HAP-1 (cell line): ENCODE measurements at regions not wholly inside any gene's neighbourhood (a gene's known extent, or its start where the extent isn't known, plus 50 kb on each side); places are given as distances from the start of the nearest gene placed in this dataset.
A peak's percentile ranks its signal among the peaks of the same experiment; 100 is the strongest.

ENCODE experiments used
- DNase-seq, 2 experiments: peaks; one replicate each; pipeline ENCODE4 v3.0.0-alpha.2; 2016 to 2020; ENCODE audit warnings: low spot score in 2 of 2
- H3K27me3 ChIP-seq: fragments of 250-450 bp; sonication (Bioruptor Pico); 2 replicates; pipeline ENCODE4 v1.5.1; 2020; ENCODE audit warnings: low read depth, mild to moderate bottlenecking, moderate library complexity
- H3K36me3 ChIP-seq: fragments of 250-450 bp; sonication (Bioruptor Pico); replicated peaks from 2 replicates; pipeline ENCODE4 v1.5.1; 2020; ENCODE audit warnings: mild to moderate bottlenecking
- H3K4me1 ChIP-seq: fragments of 250-450 bp; sonication (Bioruptor Pico); 2 replicates; pipeline ENCODE4 v1.5.1; 2020; ENCODE audit warnings: mild to moderate bottlenecking
- H3K4me3 ChIP-seq: fragments of 250-450 bp; sonication (Bioruptor Pico); 2 replicates; pipeline ENCODE4 v1.5.1; 2020; ENCODE audit warnings: mild to moderate bottlenecking, moderate library complexity
- H3K9me3 ChIP-seq: fragments of 250-450 bp; sonication (Bioruptor Pico); 2 replicates; pipeline ENCODE4 v1.5.1; 2020; ENCODE audit warnings: mild to moderate bottlenecking, moderate library complexity
- in situ Hi-C: fragments of 300-500 bp; cut with MboI; formaldehyde crosslinking; loops from 3 replicates; pipeline ENCODE4 v1.14.3; 2020; ENCODE audit warnings: low sequenced_read_pairs, inconsistent platforms, mixed read lengths

GRCh38 chr9:108134486-108135128 lies 645.0 kb upstream of the KLF4 start:
- H3K36me3 ChIP-seq = no peaks in the 10 kb centered on the region
- no peak for DNase-seq
- H3K9me3 ChIP-seq = no peaks in the 10 kb centered on the region
- no peaks in the 10 kb centered on the region; the same call in 1 of the 2 replicates for H3K27me3 ChIP-seq
- H3K4me1 ChIP-seq = peaks cover 12% of the 10 kb centered on the region
- H3K4me3 ChIP-seq = no peak overlapping the region
- in situ Hi-C loops = no loop called here

DNA sequence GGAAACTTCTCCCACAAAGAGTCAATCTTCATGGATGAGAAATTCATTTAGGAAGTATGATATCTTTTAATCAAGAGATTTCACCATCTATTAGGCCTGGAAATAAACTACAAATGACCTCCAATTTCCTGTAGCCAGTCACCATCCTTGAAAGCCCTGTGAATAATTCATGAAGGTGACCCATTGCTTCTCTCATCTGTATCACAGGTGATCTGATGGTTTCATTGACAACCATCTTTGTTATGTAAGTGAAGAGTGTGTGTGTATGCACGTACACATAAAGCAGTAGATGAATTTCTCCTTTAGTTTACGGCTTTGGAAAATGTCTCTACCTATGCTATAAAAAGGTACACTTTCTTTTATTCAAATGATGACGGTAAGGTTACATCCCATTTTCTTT lies 644.1 kb upstream of the KLF4 start:
- Histone ChIP-seq H3K27me3 (no peaks in the 10 kb centered on the region), H3K9me3 (no peaks in the 10 kb centered on the region), H3K4me3 (no peak overlapping the region), H3K4me1 (peaks cover 12% of the 10 kb centered on the region), H3K36me3 (no peaks in the 10 kb centered on the region)
- no peak for DNase-seq
- in situ Hi-C loops = no loop called here

GRCh38 chr9:108133101-108133500 lies 643.5 kb upstream of the KLF4 start:
- no peaks in the 10 kb centered on the region for H3K27me3 ChIP-seq
- H3K4me3 ChIP-seq = no peak overlapping the region
- H3K36me3 ChIP-seq = no peaks in the 10 kb centered on the region
- no peak for DNase-seq
- peaks cover 12% of the 10 kb centered on the region for H3K4me1 ChIP-seq
- no peaks in the 10 kb centered on the region for H3K9me3 ChIP-seq
- in situ Hi-C loops = no loop called here

DNA sequence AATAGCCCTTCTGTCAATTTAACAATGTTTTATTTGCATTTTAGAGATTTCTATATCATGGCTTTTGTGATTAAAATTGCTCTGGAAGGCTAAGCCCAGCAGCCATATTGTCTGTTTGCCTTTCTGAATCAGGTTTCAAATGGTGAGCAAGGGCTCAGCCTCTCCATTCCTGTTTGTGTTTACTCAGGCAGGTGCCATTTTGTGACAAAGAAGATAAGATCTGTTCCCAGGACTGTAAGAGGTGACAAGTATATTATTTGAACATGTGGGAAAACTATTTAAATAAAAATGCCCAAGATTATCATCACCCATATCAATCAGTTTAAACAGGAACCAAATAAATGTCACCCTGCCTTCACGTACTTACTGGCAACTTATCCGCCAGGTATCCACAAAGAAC lies 641.3 kb upstream of the KLF4 start:
- Histone ChIP-seq H3K4me3 (no peak overlapping the region), H3K9me3 (no peaks in the 10 kb centered on the region), H3K36me3 (no peaks in the 10 kb centered on the region), H3K4me1 (peaks cover 12% of the 10 kb centered on the region), H3K27me3 (no peaks in the 10 kb centered on the region)
- peak; percentile 52 to 79 for DNase-seq
- in situ Hi-C loops = no loop called here

DNA sequence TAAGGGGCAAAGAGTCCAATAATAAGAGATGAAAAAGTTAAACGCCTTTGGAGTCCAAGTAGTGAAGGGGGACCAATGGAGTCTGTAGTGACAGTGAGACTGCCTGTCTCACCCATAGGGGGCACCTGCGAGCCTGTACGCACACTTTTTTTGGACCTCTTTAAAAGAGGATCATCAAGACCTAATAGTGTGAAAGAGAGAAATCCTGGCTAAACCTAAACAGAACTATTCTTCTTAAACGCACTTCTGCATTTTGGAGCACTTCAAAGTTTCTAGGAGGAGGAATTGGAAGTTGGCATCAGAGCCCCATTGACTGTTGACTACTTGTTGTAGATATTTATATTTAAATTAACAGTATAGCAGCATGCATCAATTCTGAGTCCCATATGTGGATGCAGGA lies 636.1 kb upstream of the KLF4 start:
- H3K36me3 ChIP-seq = no peaks in the 10 kb centered on the region
- DNase-seq = peak in 1 of 2 experiments; percentile 59
- no peaks in the 10 kb centered on the region for H3K9me3 ChIP-seq
- H3K4me3 ChIP-seq = no peak overlapping the region
- peaks cover 7% of the 10 kb centered on the region for H3K4me1 ChIP-seq
- in situ Hi-C loops = no loop called here
- no peaks in the 10 kb centered on the region for H3K27me3 ChIP-seq

- Histone ChIP-seq H3K27me3 (no peaks in the 10 kb centered on the region), H3K4me1 (no peaks in the 10 kb centered on the region), H3K4me3 (no peak overlapping the region), H3K9me3 (no peaks in the 10 kb centered on the region), H3K36me3 (no peaks in the 10 kb centered on the region)
- in situ Hi-C loops = no loop called here
- DNase-seq = no peak
Measured at GRCh38 chr9:108119530-108120113, 630.1 kb upstream of the KLF4 start.

DNA sequence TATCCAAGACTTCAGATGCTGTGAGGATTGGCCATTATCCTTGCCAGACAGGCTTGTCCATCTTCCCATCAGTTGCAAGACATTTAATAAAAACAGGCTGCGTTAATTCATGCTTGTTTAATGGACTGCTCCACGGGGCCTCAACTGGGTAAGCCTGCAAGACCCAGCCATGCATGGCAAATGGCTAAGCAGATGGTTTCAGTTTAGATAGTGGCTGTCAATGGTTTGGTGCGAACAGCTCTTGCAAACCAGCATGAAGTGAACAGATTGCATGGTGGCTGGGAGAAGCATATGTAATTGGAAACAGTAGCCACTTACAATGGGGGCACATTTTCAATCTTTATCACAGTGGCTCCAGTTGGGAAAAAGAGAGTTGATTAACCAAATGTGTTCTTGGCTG lies 628.2 kb upstream of the KLF4 start:
- Histone ChIP-seq H3K36me3 (no peaks in the 10 kb centered on the region), H3K9me3 (no peaks in the 10 kb centered on the region), H3K27me3 (no peaks in the 10 kb centered on the region), H3K4me3 (no peak overlapping the region), H3K4me1 (no peaks in the 10 kb centered on the region)
- no peak for DNase-seq
- in situ Hi-C loops = no loop called here

DNA sequence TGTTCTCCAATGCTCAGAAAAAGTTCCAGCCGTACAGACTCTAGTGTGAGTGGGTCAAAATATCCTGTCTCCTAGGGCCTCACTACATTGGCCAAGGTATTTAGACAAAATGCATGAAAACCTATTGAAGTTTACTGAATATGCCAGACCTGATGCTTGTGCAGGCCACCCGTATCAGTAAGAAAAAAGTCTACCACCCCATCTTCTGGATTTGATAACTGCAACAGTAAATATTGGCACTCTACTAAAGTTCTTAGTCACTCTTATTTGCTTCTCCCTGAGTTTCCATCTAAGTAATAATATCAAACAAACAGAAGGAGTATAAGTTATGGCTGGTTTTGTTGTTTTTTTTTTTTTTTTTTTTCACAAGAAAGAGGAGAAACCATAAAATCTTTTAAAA lies 627.7 kb upstream of the KLF4 start:
- Histone ChIP-seq H3K4me3 (no peak overlapping the region), H3K36me3 (no peaks in the 10 kb centered on the region), H3K9me3 (no peaks in the 10 kb centered on the region), H3K27me3 (no peaks in the 10 kb centered on the region), H3K4me1 (no peaks in the 10 kb centered on the region)
- in situ Hi-C loops = no loop called here
- DNase-seq = no peak

DNA sequence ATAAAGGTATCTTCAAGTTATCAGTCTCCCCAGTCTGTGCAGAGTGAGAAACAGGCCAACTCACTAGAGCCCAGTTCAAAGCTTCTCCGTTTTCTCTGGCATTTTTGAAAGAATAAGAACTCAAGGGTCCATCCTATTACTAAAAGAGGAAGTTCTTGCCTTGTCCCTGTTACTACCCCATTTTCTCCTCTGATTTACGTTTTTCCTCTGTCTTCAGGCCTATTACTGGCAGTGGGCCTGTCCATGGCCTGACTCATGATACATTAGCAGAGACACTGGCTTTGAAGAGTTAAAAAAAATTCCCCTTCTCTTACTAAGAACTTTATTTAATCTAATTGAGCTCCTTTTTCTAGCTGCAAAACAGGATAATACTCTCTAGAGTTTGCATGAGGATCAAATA lies 624.0 kb upstream of the KLF4 start:
- in situ Hi-C loops = no loop called here
- no peaks in the 10 kb centered on the region for H3K36me3 ChIP-seq
- H3K4me3 ChIP-seq = no peak overlapping the region
- H3K27me3 ChIP-seq = no peaks in the 10 kb centered on the region
- no peaks in the 10 kb centered on the region for H3K9me3 ChIP-seq
- no peaks in the 10 kb centered on the region for H3K4me1 ChIP-seq
- no peak for DNase-seq

GRCh38 chr9:108109927-108110690 lies 620.5 kb upstream of the KLF4 start:
- no peak for DNase-seq
- in situ Hi-C loops = no loop called here
- no peaks in the 10 kb centered on the region for H3K9me3 ChIP-seq
- 0 out of 2 replicates have a peak, but pooled peaks cover 3% of the 10 kb centered on the region for H3K4me1 ChIP-seq
- no peaks in the 10 kb centered on the region for H3K36me3 ChIP-seq
- H3K27me3 ChIP-seq = no peaks in the 10 kb centered on the region
- H3K4me3 ChIP-seq = no peak overlapping the region

GRCh38 chr9:108108852-108109448 lies 619.4 kb upstream of the KLF4 start:
- Histone ChIP-seq H3K4me1 (0 out of 2 replicates have a peak, but pooled peaks cover 3% of the 10 kb centered on the region), H3K4me3 (no peak overlapping the region), H3K27me3 (no peaks in the 10 kb centered on the region), H3K36me3 (no peaks in the 10 kb centered on the region), H3K9me3 (no peaks in the 10 kb centered on the region)
- in situ Hi-C loops = no loop called here
- no peak for DNase-seq

DNA sequence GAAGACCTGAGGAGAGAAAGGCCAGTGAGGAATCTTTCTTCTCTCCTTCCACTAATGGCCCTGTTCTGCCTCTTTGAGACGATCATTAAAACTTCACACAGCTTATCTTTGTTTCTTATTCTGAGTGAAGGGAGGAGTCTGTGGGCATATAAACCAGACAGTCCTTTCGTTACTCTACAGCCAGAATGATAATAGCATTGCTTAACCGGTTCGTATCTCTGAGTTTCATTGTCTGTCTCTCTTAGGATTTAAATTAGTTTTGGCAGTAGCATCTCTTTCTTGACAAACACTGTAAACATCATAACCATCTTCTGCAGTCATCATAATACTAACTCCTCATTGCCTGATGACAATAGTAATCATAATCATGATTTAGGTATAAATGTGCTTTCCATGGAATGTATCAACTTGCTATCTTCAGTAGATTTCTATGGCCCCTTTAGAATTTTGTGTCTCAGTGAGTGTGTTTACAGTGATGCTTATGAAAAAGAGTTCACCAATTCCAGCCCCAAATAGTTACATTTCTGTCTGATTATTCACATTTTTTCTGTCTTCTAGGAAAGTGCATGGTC lies 618.8 kb upstream of the KLF4 start:
- in situ Hi-C loops = no loop called here
- H3K9me3 ChIP-seq = no peaks in the 10 kb centered on the region
- DNase-seq = no peak
- no peak overlapping the region for H3K4me3 ChIP-seq
- H3K27me3 ChIP-seq = no peaks in the 10 kb centered on the region
- 0 out of 2 replicates have a peak, but pooled peaks cover 3% of the 10 kb centered on the region for H3K4me1 ChIP-seq
- H3K36me3 ChIP-seq = no peaks in the 10 kb centered on the region

GRCh38 chr9:108105885-108106284 lies 616.3 kb upstream of the KLF4 start:
- Histone ChIP-seq H3K4me1 (0 out of 2 replicates have a peak, but pooled peaks cover 3% of the 10 kb centered on the region), H3K36me3 (no peaks in the 10 kb centered on the region), H3K9me3 (no peaks in the 10 kb centered on the region), H3K4me3 (no peak overlapping the region), H3K27me3 (no peaks in the 10 kb centered on the region)
- DNase-seq = peak in 1 of 2 experiments; percentile 19
- in situ Hi-C loops = no loop called here

DNA sequence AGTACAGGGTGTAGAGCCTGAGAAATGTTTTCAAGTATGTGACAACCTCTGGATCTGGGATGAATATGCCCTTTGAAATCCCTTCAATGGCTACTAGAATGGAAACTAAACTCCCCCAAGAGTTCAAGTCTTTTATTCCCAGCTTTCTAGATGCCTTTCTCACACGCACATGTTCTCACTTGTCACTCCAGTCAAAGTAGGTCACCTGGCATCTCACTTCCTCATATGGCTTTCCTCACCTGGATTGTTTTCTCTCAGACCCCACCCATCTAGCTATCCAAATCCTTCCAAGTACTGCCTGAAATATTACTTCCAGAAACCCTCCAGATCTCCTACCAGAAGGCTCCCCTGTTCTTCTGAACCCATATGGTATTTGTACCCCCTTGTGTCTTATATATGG lies 615.4 kb upstream of the KLF4 start:
- peaks cover 7% of the 10 kb centered on the region for H3K4me1 ChIP-seq
- in situ Hi-C loops = no loop called here

More for the DNA sequence above, 615.4 kb upstream of the KLF4 start:
- Histone ChIP-seq H3K36me3 (no peaks in the 10 kb centered on the region), H3K4me3 (no peak overlapping the region), H3K9me3 (no peaks in the 10 kb centered on the region), H3K27me3 (no peaks in the 10 kb centered on the region)
- no peak for DNase-seq
